ENCODE measurements at regions not wholly inside any gene's neighbourhood (a gene's known extent, or its start where the extent isn't known, plus 50 kb on each side); places are given as distances from the start of the nearest gene placed in this dataset.
"Not testable (repeated sequence)": the region's sequence is repeated elsewhere in the genome, so short reads cannot be mapped to it uniquely, and the experiment has no call there.

DNA sequence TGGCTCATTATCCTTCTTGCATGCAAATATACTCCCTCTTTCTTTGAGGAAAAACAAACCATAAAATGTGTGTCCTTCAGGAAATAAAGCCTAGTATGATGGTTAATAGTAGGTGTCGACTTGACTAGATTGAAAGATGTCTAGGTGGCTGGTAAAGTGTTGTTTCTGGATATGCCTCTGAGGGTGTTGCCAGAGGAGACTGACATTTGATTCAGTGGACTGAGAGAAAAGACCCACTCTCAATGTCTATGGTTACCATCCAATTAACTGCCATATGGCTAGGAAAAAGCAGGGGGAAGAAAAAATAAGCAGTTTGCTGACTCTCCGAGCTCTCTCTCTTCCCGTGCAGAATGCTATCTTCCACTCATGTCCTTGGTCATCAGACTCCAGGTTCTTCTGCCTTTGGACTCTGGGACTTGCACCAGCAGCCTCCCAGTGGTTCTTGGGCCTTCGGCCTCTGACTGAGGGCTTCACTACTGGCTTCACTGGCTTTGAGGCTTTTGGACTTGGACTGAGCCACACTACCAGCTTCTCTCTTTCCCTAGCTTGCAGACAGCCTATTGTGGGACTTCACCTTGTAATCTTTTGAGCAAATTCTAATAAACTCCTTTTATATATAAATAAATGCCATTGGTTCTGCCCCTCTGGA is 532.1 kb upstream of the HTR2C start:
- H3K36me3 ChIP-seq (ENCODE audit: insufficient read depth, low read length): no peaks in the 10 kb centered on the region
- H3K4me3 ChIP-seq (ENCODE audit: low read depth, low read length): no peak overlapping the region
- H3K27me3 ChIP-seq (ENCODE audit: insufficient read depth, low read length): no peaks in the 10 kb centered on the region
- no peaks in the 10 kb centered on the region for H3K79me2 ChIP-seq (ENCODE audit: control insufficient read depth, insufficient read depth, low read length, unreplicated experiment)
- H2AFZ ChIP-seq (ENCODE audit: low read length, unreplicated experiment): no peak overlapping the region
- H3K27ac ChIP-seq (ENCODE audit: low read depth, low read length): no peak overlapping the region
- H3K4me1 ChIP-seq (ENCODE audit: control insufficient read depth, insufficient read depth, low read length, unreplicated experiment): no peaks in the 10 kb centered on the region

- Histone ChIP-seq H3K27ac (ENCODE audit: low read depth, low read length) (no peak overlapping the region), H3K4me1 (ENCODE audit: control insufficient read depth, insufficient read depth, low read length, unreplicated experiment) (no peaks in the 10 kb centered on the region), H3K4me3 (ENCODE audit: low read depth, low read length) (no peak overlapping the region), H2AFZ (ENCODE audit: low read length, unreplicated experiment) (no peak overlapping the region), H3K27me3 (ENCODE audit: insufficient read depth, low read length) (no peaks in the 10 kb centered on the region), H3K36me3 (ENCODE audit: insufficient read depth, low read length) (no peaks in the 10 kb centered on the region), H3K79me2 (ENCODE audit: control insufficient read depth, insufficient read depth, low read length, unreplicated experiment) (no peaks in the 10 kb centered on the region)
Observed at GRCh38 chrX:114050075-114050796, 533.6 kb upstream of the HTR2C start.

- H3K36me3 ChIP-seq (ENCODE audit: insufficient read depth, low read length): no peaks in the 10 kb centered on the region
- H3K4me1 ChIP-seq (ENCODE audit: control insufficient read depth, insufficient read depth, low read length, unreplicated experiment): no peaks in the 10 kb centered on the region
- H3K4me3 ChIP-seq (ENCODE audit: low read depth, low read length): no peak overlapping the region
- no peaks in the 10 kb centered on the region for H3K79me2 ChIP-seq (ENCODE audit: control insufficient read depth, insufficient read depth, low read length, unreplicated experiment)
- no peak overlapping the region for H3K27ac ChIP-seq (ENCODE audit: low read depth, low read length)
- no peak overlapping the region for H2AFZ ChIP-seq (ENCODE audit: low read length, unreplicated experiment)
- H3K27me3 ChIP-seq (ENCODE audit: insufficient read depth, low read length): no peaks in the 10 kb centered on the region
Observed at GRCh38 chrX:114049063-114049462, 534.8 kb upstream of the HTR2C start.

GRCh38 chrX:114047558-114047957 is 536.3 kb upstream of the HTR2C start:
- Histone ChIP-seq H3K27ac (ENCODE audit: low read depth, low read length) (no peak overlapping the region), H3K4me1 (ENCODE audit: control insufficient read depth, insufficient read depth, low read length, unreplicated experiment) (no peaks in the 10 kb centered on the region), H3K36me3 (ENCODE audit: insufficient read depth, low read length) (no peaks in the 10 kb centered on the region), H3K4me3 (ENCODE audit: low read depth, low read length) (no peak overlapping the region), H3K27me3 (ENCODE audit: insufficient read depth, low read length) (no peaks in the 10 kb centered on the region), H2AFZ (ENCODE audit: low read length, unreplicated experiment) (no peak overlapping the region), H3K79me2 (ENCODE audit: control insufficient read depth, insufficient read depth, low read length, unreplicated experiment) (no peaks in the 10 kb centered on the region)

DNA sequence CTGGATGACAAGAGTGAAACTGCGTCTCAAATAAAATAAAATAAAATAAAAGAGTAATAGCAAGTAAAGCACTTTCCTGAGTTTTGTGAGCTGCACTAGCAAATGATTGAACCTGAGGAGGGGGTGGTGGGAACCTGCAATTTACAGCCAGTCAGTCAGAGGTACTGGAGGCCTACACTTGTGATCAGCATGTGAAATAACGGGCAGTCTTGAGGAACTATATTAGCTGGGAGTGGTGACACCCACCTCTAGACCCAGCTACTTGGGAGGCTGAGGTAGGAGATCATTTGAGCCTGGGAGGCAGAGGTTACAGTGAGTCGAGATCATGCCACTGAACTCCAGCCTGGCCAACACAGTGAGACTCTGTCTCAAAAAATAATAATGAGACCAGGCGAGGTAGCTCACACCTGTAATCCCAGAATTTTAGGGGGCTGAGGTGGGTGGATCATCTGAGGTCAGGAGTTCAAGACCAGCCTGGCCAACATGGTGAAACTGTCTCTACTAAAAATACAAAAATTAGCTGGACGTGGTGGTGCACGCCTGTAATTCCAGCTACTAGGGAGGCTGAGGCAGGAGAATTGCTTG is 537.1 kb upstream of the HTR2C start:
- H3K27ac ChIP-seq (ENCODE audit: low read depth, low read length): no peak overlapping the region

GRCh38 chrX:114041470-114041869 is 542.4 kb upstream of the HTR2C start:
- H2AFZ ChIP-seq (ENCODE audit: low read length, unreplicated experiment); H3K27me3 ChIP-seq (ENCODE audit: insufficient read depth, low read length); H3K4me3 ChIP-seq (ENCODE audit: low read depth, low read length); H3K36me3 ChIP-seq (ENCODE audit: insufficient read depth, low read length); H3K27ac ChIP-seq (ENCODE audit: low read depth, low read length); H3K4me1 ChIP-seq (ENCODE audit: control insufficient read depth, insufficient read depth, low read length, unreplicated experiment); H3K79me2 ChIP-seq (ENCODE audit: control insufficient read depth, insufficient read depth, low read length, unreplicated experiment): not testable (repeated sequence)

More for the DNA sequence above, 537.1 kb upstream of the HTR2C start:
- Histone ChIP-seq H3K36me3 (ENCODE audit: insufficient read depth, low read length) (no peaks in the 10 kb centered on the region), H3K79me2 (ENCODE audit: control insufficient read depth, insufficient read depth, low read length, unreplicated experiment) (no peaks in the 10 kb centered on the region), H3K4me1 (ENCODE audit: control insufficient read depth, insufficient read depth, low read length, unreplicated experiment) (no peaks in the 10 kb centered on the region), H3K4me3 (ENCODE audit: low read depth, low read length) (no peak overlapping the region), H3K27me3 (ENCODE audit: insufficient read depth, low read length) (no peaks in the 10 kb centered on the region), H2AFZ (ENCODE audit: low read length, unreplicated experiment) (no peak overlapping the region)

- H3K36me3 ChIP-seq (ENCODE audit: insufficient read depth, low read length); H2AFZ ChIP-seq (ENCODE audit: low read length, unreplicated experiment); H3K27ac ChIP-seq (ENCODE audit: low read depth, low read length); H3K27me3 ChIP-seq (ENCODE audit: insufficient read depth, low read length); H3K4me1 ChIP-seq (ENCODE audit: control insufficient read depth, insufficient read depth, low read length, unreplicated experiment); H3K4me3 ChIP-seq (ENCODE audit: low read depth, low read length); H3K79me2 ChIP-seq (ENCODE audit: control insufficient read depth, insufficient read depth, low read length, unreplicated experiment): not testable (repeated sequence)
Observed at GRCh38 chrX:114040661-114041269, 543.1 kb upstream of the HTR2C start.

- not testable (repeated sequence) for H3K27ac ChIP-seq (ENCODE audit: low read depth, low read length); H3K4me3 ChIP-seq (ENCODE audit: low read depth, low read length); H2AFZ ChIP-seq (ENCODE audit: low read length, unreplicated experiment)
Observed at GRCh38 chrX:114040111-114040510, 543.8 kb upstream of the HTR2C start.

DNA sequence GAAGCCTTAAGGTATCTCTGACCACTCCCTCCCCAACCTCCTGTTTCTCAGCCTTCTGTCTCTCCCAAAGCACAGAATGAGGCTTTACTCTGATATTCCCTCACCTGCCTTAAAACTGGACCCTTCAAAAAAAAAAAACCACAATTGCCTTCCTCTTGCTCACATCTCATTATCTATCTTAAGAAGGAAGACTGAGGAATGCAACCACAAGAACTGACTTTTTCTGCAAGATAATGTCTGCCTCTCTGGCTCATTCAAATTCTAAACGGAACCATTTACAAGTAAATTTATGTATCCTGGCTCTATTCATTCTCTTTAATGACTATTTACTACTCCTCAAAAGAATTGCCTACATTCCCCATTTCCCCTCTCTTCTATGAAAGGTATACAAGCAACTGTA is 545.5 kb upstream of the HTR2C start:
- Histone ChIP-seq H3K79me2 (ENCODE audit: control insufficient read depth, insufficient read depth, low read length, unreplicated experiment) (no peaks in the 10 kb centered on the region), H2AFZ (ENCODE audit: low read length, unreplicated experiment) (no peak overlapping the region), H3K36me3 (ENCODE audit: insufficient read depth, low read length) (no peaks in the 10 kb centered on the region), H3K4me3 (ENCODE audit: low read depth, low read length) (no peak overlapping the region), H3K4me1 (ENCODE audit: control insufficient read depth, insufficient read depth, low read length, unreplicated experiment) (no peaks in the 10 kb centered on the region), H3K27me3 (ENCODE audit: insufficient read depth, low read length) (no peaks in the 10 kb centered on the region), H3K27ac (ENCODE audit: low read depth, low read length) (no peak overlapping the region)

More at GRCh38 chrX:114040111-114040510, 543.8 kb upstream of the HTR2C start:
- not testable (repeated sequence) for H3K27me3 ChIP-seq (ENCODE audit: insufficient read depth, low read length); H3K36me3 ChIP-seq (ENCODE audit: insufficient read depth, low read length); H3K79me2 ChIP-seq (ENCODE audit: control insufficient read depth, insufficient read depth, low read length, unreplicated experiment); H3K4me1 ChIP-seq (ENCODE audit: control insufficient read depth, insufficient read depth, low read length, unreplicated experiment)

GRCh38 chrX:114037515-114037914 is 546.4 kb upstream of the HTR2C start:
- Histone ChIP-seq H3K4me3 (ENCODE audit: low read depth, low read length) (no peak overlapping the region), H3K27ac (ENCODE audit: low read depth, low read length) (no peak overlapping the region), H3K36me3 (ENCODE audit: insufficient read depth, low read length) (no peaks in the 10 kb centered on the region), H3K79me2 (ENCODE audit: control insufficient read depth, insufficient read depth, low read length, unreplicated experiment) (no peaks in the 10 kb centered on the region), H3K27me3 (ENCODE audit: insufficient read depth, low read length) (no peaks in the 10 kb centered on the region), H2AFZ (ENCODE audit: low read length, unreplicated experiment) (no peak overlapping the region), H3K4me1 (ENCODE audit: control insufficient read depth, insufficient read depth, low read length, unreplicated experiment) (no peaks in the 10 kb centered on the region)
